ENCODE measurements at regions not wholly inside any gene's neighbourhood (a gene's known extent, or its start where the extent isn't known, plus 50 kb on each side); places are given as distances from the start of the nearest gene placed in this dataset.

DNA sequence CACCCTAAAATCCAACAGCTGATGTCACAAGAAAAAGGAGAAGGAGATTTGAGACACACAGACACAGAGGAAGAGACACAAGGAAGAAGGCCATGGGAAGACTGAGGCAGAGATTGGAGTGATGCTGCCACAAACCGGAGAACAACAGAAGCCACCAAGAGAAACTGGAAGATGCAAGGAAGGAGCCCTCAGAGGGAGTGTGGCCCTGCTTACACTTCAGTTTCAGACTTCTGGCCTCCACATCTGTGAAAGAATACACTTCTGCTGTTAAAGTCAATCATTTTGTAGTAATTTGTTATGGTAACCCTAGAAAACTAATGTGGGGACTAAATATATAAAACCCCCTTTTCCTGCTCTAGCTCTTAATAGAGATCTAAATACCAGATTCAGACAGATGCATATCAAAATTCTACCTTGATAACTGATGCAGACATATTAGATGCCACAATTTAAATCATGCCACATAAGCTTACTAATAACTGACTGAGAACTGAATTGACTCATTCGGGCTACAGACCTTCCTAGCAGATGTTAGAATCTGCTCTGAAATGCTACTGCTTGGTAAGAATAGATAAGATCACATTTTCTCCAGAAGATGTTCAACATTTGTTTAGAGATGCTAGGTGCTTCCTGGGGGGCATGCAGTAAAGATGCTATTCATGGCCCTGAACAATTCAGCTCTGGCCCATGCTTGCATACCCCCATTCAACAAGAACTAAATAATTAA, 113.1 kb upstream of the CCND2 start:
- no TSS peak for BruUV-seq (replicated peaks)
- Histone ChIP-seq H2AFZ (ENCODE audit: low read length) (no peak overlapping the region), H4K20me1 (ENCODE audit: insufficient read depth, low read length) (no peaks in the 10 kb centered on the region), H3K27ac (ENCODE audit: extremely low read length, insufficient read depth, low read length) (no peak overlapping the region), H3K36me3 (replicated peaks in 1 of 2; ENCODE audit: control insufficient read depth in 1 of 2, insufficient read depth in 2 of 2, low read length in 2 of 2) (no peaks in the 10 kb centered on the region), H3K4me2 (ENCODE audit: low read depth, low read length) (no peak overlapping the region), H3K4me3 (replicated peaks in 1 of 3; ENCODE audit: insufficient read depth in 1 of 3, low read depth in 2 of 3, low read length in 3 of 3) (no peak overlapping the region), H3K9ac (ENCODE audit: insufficient read depth, low read depth, low read length) (no peak overlapping the region), H3K4me1 (ENCODE audit: insufficient read depth, low read length) (no peaks in the 10 kb centered on the region), H3K79me2 (ENCODE audit: insufficient read depth, low read length) (no peaks in the 10 kb centered on the region), H3K9me3 (ENCODE audit: low read length) (no peaks in the 10 kb centered on the region), H3K27me3 (ENCODE audit: control insufficient read depth in 1 of 2, insufficient read depth in 2 of 2, low read length in 2 of 2) (no peaks in the 10 kb centered on the region)
- ChIA-PET CTCF (ENCODE audit: low intra/inter-chr PET ratio, low total read pairs) (no interaction called here), POLR2A (no interaction called here)
- FAIRE-seq (no peak), DNase-seq (ENCODE audit: low spot score) (no peak), ATAC-seq (no peak)
- intact Hi-C loops (cut with micrococcal nuclease; ENCODE audit: unreplicated experiment): no loop called here
- in situ Hi-C loops (cut with HindIII; ENCODE audit: extremely low pct_ligation_motif_present, low pct_unique_long_range_greater_than_20kb): no loop called here
- WGBS (ENCODE audit: low lambda C conversion rate): 78% methylated on average over 2 of the region's 2 CpGs
- no peak for TF ChIP-seq NR0B2 (CRISPR knock-in tag; IDR thresholded peaks at IDR 0.05)
- TF ChIP-seq ZNF460 (CRISPR knock-in tag; IDR thresholded peaks at IDR 0.05; ENCODE audit: borderline replicate concordance): no peak
- no peak for TF ChIP-seq NCOA2 (CRISPR knock-in tag; IDR thresholded peaks at IDR 0.05)
- TF ChIP-seq BRCA1 (CRISPR knock-in tag; IDR thresholded peaks at IDR 0.05): no peak
- TF ChIP-seq ZNF788 (CRISPR knock-in tag; IDR thresholded peaks at IDR 0.05; ENCODE audit: borderline replicate concordance): no peak
- no peak for TF ChIP-seq NCOR1 (IDR thresholded peaks at IDR 0.05; ENCODE audit: borderline replicate concordance, low read length)
- TF ChIP-seq ZNF235 (CRISPR knock-in tag; IDR thresholded peaks at IDR 0.05; ENCODE audit: borderline replicate concordance): no peak
- TF ChIP-seq, protein P1, sequence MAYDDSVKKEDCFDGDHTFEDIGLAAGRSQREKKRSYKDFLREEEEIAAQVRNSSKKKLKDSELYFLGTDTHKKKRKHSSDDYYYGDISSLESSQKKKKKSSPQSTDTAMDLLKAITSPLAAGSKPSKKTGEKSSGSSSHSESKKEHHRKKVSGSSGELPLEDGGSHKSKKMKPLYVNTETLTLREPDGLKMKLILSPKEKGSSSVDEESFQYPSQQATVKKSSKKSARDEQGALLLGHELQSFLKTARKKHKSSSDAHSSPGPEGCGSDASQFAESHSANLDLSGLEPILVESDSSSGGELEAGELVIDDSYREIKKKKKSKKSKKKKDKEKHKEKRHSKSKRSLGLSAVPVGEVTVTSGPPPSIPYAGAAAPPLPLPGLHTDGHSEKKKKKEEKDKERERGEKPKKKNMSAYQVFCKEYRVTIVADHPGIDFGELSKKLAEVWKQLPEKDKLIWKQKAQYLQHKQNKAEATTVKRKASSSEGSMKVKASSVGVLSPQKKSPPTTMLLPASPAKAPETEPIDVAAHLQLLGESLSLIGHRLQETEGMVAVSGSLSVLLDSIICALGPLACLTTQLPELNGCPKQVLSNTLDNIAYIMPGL (CRISPR knock-in tag; IDR thresholded peaks at IDR 0.05; ENCODE audit: borderline replicate concordance in 1 of 2, low read depth in 1 of 2): no peak
- no peak for TF ChIP-seq GPN1 (CRISPR knock-in tag; IDR thresholded peaks at IDR 0.05; ENCODE audit: borderline replicate concordance)
- TF ChIP-seq ZNF333 (CRISPR knock-in tag; IDR thresholded peaks at IDR 0.05; ENCODE audit: borderline replicate concordance): no peak
- no peak for TF ChIP-seq HMGA1 (CRISPR knock-in tag; conservative IDR thresholded peaks at IDR 0.05)
- no peak for TF ChIP-seq GABPA (IDR thresholded peaks at IDR 0.05; ENCODE audit: low read depth, low read length)
- no peak for TF ChIP-seq GABPA (CRISPR knock-in tag; IDR thresholded peaks at IDR 0.05; ENCODE audit: low read depth)
- no peak for TF ChIP-seq SIN3A (IDR thresholded peaks at IDR 0.05; ENCODE audit: borderline replicate concordance, low read depth, low read length)
- TF ChIP-seq, protein P2, sequence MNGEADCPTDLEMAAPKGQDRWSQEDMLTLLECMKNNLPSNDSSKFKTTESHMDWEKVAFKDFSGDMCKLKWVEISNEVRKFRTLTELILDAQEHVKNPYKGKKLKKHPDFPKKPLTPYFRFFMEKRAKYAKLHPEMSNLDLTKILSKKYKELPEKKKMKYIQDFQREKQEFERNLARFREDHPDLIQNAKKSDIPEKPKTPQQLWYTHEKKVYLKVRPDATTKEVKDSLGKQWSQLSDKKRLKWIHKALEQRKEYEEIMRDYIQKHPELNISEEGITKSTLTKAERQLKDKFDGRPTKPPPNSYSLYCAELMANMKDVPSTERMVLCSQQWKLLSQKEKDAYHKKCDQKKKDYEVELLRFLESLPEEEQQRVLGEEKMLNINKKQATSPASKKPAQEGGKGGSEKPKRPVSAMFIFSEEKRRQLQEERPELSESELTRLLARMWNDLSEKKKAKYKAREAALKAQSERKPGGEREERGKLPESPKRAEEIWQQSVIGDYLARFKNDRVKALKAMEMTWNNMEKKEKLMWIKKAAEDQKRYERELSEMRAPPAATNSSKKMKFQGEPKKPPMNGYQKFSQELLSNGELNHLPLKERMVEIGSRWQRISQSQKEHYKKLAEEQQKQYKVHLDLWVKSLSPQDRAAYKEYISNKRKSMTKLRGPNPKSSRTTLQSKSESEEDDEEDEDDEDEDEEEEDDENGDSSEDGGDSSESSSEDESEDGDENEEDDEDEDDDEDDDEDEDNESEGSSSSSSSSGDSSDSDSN (CRISPR knock-in tag; IDR thresholded peaks at IDR 0.05): no peak
- TF ChIP-seq ARNTL (CRISPR knock-in tag; IDR thresholded peaks at IDR 0.05): no peak
- TF ChIP-seq ZNF292 (CRISPR knock-in tag; IDR thresholded peaks at IDR 0.05; ENCODE audit: borderline replicate concordance, low read depth): no peak
- TF ChIP-seq, protein P3, sequence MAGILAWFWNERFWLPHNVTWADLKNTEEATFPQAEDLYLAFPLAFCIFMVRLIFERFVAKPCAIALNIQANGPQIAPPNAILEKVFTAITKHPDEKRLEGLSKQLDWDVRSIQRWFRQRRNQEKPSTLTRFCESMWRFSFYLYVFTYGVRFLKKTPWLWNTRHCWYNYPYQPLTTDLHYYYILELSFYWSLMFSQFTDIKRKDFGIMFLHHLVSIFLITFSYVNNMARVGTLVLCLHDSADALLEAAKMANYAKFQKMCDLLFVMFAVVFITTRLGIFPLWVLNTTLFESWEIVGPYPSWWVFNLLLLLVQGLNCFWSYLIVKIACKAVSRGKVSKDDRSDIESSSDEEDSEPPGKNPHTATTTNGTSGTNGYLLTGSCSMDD (CRISPR knock-in tag; IDR thresholded peaks at IDR 0.05): no peak
- TF ChIP-seq ZSCAN31 (CRISPR knock-in tag; IDR thresholded peaks at IDR 0.05; ENCODE audit: low read depth): no peak
